HG02938 (cell line): ENCODE measurements at regions not wholly inside any gene's neighbourhood (a gene's known extent, or its start where the extent isn't known, plus 50 kb on each side); places are given as distances from the start of the nearest gene placed in this dataset.
"Not testable (repeated sequence)": the region's sequence is repeated elsewhere in the genome, so short reads cannot be mapped to it uniquely, and the experiment has no call there.

Experiments
- ATAC-seq: cut with Tn5 transposase; IDR thresholded peaks from one replicate; pipeline ENCODE4 v1.9.1; 2021; ENCODE audit warnings: mild to moderate bottlenecking, moderate library complexity; ENCODE audit not compliant: unreplicated experiment

- ATAC-seq, result no peak
These were observed 256.1 kb downstream of the ZWINT start for GRCh38 chr10:56104923-56105322.

- no peak for ATAC-seq
These were observed 256.6 kb downstream of the ZWINT start for GRCh38 chr10:56104487-56104886.

GRCh38 chr10:56096226-56096517, 264.9 kb downstream of the ZWINT start:
- ATAC-seq, result no peak

GRCh38 chr10:56095506-56096225, 265.4 kb downstream of the ZWINT start:
- ATAC-seq, result no peak

GRCh38 chr10:56093645-56094044, 267.4 kb downstream of the ZWINT start:
- not testable (repeated sequence) for ATAC-seq

GRCh38 chr10:56091872-56092271, 269.2 kb downstream of the ZWINT start:
- ATAC-seq, result no peak

GRCh38 chr10:56090914-56091540, 270.0 kb downstream of the ZWINT start:
- no peak for ATAC-seq

- ATAC-seq, result no peak
These were observed 275.5 kb downstream of the ZWINT start for GRCh38 chr10:56085406-56086122.

GRCh38 chr10:56082169-56082568, 278.9 kb downstream of the ZWINT start:
- no peak for ATAC-seq

- ATAC-seq, result no peak
These were observed 292.4 kb downstream of the ZWINT start for GRCh38 chr10:56068473-56069263.

- ATAC-seq, result no peak
These were observed 293.0 kb downstream of the ZWINT start for GRCh38 chr10:56068040-56068439.

GRCh38 chr10:56063642-56064041, 297.4 kb downstream of the ZWINT start:
- ATAC-seq, result no peak

- no peak for ATAC-seq
These were observed 303.2 kb downstream of the ZWINT start for GRCh38 chr10:56057860-56058259.

GRCh38 chr10:56035489-56035888, 325.6 kb downstream of the ZWINT start:
- no peak for ATAC-seq

- no peak for ATAC-seq
These were observed 332.5 kb downstream of the ZWINT start for GRCh38 chr10:56028298-56029132.

GRCh38 chr10:56012101-56012500, 349.0 kb downstream of the ZWINT start:
- no peak for ATAC-seq

GRCh38 chr10:56003555-56003954, 357.5 kb downstream of the ZWINT start:
- no peak for ATAC-seq

- ATAC-seq, result no peak
These were observed 371.9 kb downstream of the ZWINT start for GRCh38 chr10:55989188-55989587.

GRCh38 chr10:55979203-55979602, 381.9 kb downstream of the ZWINT start:
- ATAC-seq, result no peak

- ATAC-seq, result no peak
These were observed 395.0 kb downstream of the ZWINT start for GRCh38 chr10:55966101-55966500.

- ATAC-seq, result no peak
These were observed 417.7 kb downstream of the ZWINT start for GRCh38 chr10:55943403-55943802.
